K562 (cell line): ENCODE measurements at regions not wholly inside any gene's neighbourhood (a gene's known extent, or its start where the extent isn't known, plus 50 kb on each side); places are given as distances from the start of the nearest gene placed in this dataset.

Source experiments
- ATAC-seq: fragments of 200-7000 bp; cut with Tn5 transposase; 3 replicates; pipeline ENCODE4 v1.9.1; 2020; ENCODE audit warnings: moderate library complexity
- BruUV-seq: library from RNA; stranded (reverse); fragments of 400-500 nt; replicated peaks from 2 replicates; lab custom pipeline; 2021; lab: Mats Ljungman, UMichigan
- CTCF ChIA-PET: fragments of 300-600 bp; formaldehyde crosslinking; extraction: SDS; loops from one replicate; lab custom pipeline; 2021; ENCODE audit warnings: low intra/inter-chr PET ratio; lab: Yijun Ruan, JAX
- POLR2A ChIA-PET: fragments of 300-600, 350-650 bp; sonication (Branson Sonifier 250); formaldehyde crosslinking; extraction: SDS; loops from one replicate; lab custom pipeline; 2021; ENCODE audit warnings: antibody characterized with exemption, inconsistent platforms; lab: Yijun Ruan, JAX
- DNase-seq, 4 experiments: peaks; one replicate each; pipeline versions ENCODE4 v3.0.0 to v3.0.0-alpha.2; 2011 to 2018; ENCODE audit warnings: low spot score in 3 of 4, mixed read lengths in 3 of 4; ENCODE audit errors: extremely low read depth in 1 of 4
- FAIRE-seq: peaks from 2 replicates; lab custom pipeline; 2011; peaks lifted over from hg19 to GRCh38; lab: Jason Lieb, UNC
- H2AFZ ChIP-seq: 2 replicates; pipeline ENCODE4 v1.6.0; 2011; ENCODE audit warnings: low read depth, low read length, control low read depth, inconsistent platforms
- H3K27ac ChIP-seq: fragments of 200-600 bp; 3 replicates; pipeline ENCODE4 v1.8.0; 2011; ENCODE audit warnings: low read depth, mild to moderate bottlenecking, control low read depth, inconsistent platforms, low read length, moderate library complexity, mixed read lengths; ENCODE audit errors: extremely low read depth
- H3K27me3 ChIP-seq, 2 experiments: fragments of 300-600 bp in 1 of 2; 2 replicates in 1 of 2; 3 replicates in 1 of 2; pipeline versions ENCODE4 v1.6.0 to v1.8.0; 2011; ENCODE audit warnings: inconsistent platforms in 2 of 2, low read length in 2 of 2, mild to moderate bottlenecking in 1 of 2, mixed read lengths in 1 of 2, moderate library complexity in 1 of 2; ENCODE audit not compliant: control insufficient read depth in 2 of 2, insufficient read depth in 2 of 2
- H3K36me3 ChIP-seq: fragments of 300-600 bp; 3 replicates; pipeline ENCODE4 v1.8.0; 2011; ENCODE audit warnings: mild to moderate bottlenecking, low read length, inconsistent platforms; ENCODE audit not compliant: control insufficient read depth, insufficient read depth
- H3K4me1 ChIP-seq, 2 experiments: fragments of 200-600 bp in 1 of 2; replicated peaks in 1 of 2; 2 replicates in 1 of 2; 3 replicates in 1 of 2; pipeline versions ENCODE4 v1.5.1 to v1.8.0; 2011; ENCODE audit warnings: inconsistent platforms in 2 of 2, low read length in 2 of 2, mild to moderate bottlenecking in 1 of 2, mixed read lengths in 1 of 2, moderate library complexity in 1 of 2; ENCODE audit not compliant: control insufficient read depth in 2 of 2, insufficient read depth in 2 of 2
- H3K4me2 ChIP-seq: 2 replicates; pipeline ENCODE4 v1.6.1; 2011; ENCODE audit warnings: low read length, control low read depth, inconsistent platforms, mixed read lengths; ENCODE audit not compliant: insufficient read depth
- H3K4me3 ChIP-seq: fragments of 200-600 bp; sonication (generic), shearing (Covaris generic); 2 replicates; pipeline ENCODE4 v1.5.1; 2016; ENCODE audit warnings: control low read depth, inconsistent platforms
- H3K79me2 ChIP-seq: fragments of 200-600 bp; 3 replicates; pipeline ENCODE4 v1.8.0; 2011; ENCODE audit warnings: low read length, inconsistent platforms; ENCODE audit not compliant: control insufficient read depth, insufficient read depth
- H3K9ac ChIP-seq, 2 experiments: 2 replicates each; pipeline versions ENCODE4 v1.6.0 to v1.6.1; 2011; ENCODE audit warnings: low read depth in 2 of 2, low read length in 2 of 2, control low read depth in 1 of 2, inconsistent platforms in 1 of 2, mild to moderate bottlenecking in 1 of 2, mixed read lengths in 1 of 2; ENCODE audit not compliant: insufficient read depth in 1 of 2
- H3K9me1 ChIP-seq: one replicate; pipeline ENCODE4 v1.6.0; 2011; ENCODE audit warnings: inconsistent platforms, mild to moderate bottlenecking, low read length, moderate library complexity; ENCODE audit not compliant: control insufficient read depth, insufficient read depth
- H3K9me3 ChIP-seq: replicated peaks from 2 replicates; pipeline ENCODE4 v1.5.1; 2011; ENCODE audit warnings: low read depth, low read length, inconsistent platforms; ENCODE audit not compliant: control insufficient read depth, insufficient read depth
- H4K20me1 ChIP-seq: replicated peaks from 2 replicates; pipeline ENCODE4 v1.6.1; 2011; ENCODE audit warnings: low read length, inconsistent platforms, mixed read lengths; ENCODE audit not compliant: control insufficient read depth, insufficient read depth
- RBBP5 ChIP-seq: fragments of 200-600 bp; sonication (generic); IDR thresholded peaks from 2 replicates; pipeline ENCODE4 v1.6.1; 2012; ENCODE audit warnings: borderline replicate concordance, mild to moderate bottlenecking, low read length, control low read depth, inconsistent platforms; ENCODE audit not compliant: insufficient read depth, poor library complexity, severe bottlenecking
- RNF219 ChIP-seq: fragments of 250-450 bp; sonication (Bioruptor Pico); IDR thresholded peaks from 2 replicates; pipeline ENCODE4 v1.5.0; 2022; ENCODE audit warnings: mild to moderate bottlenecking
- ZNF830 ChIP-seq: fragments of 250-450 bp; sonication (Bioruptor Pico); IDR thresholded peaks from 2 replicates; pipeline ENCODE4 v1.5.0; 2021; ENCODE audit warnings: mild to moderate bottlenecking
- in situ Hi-C: fragments of 300-500 bp; cut with MboI; formaldehyde crosslinking; loops from 4 replicates; pipeline ENCODE4 v1.15.0; 2018; ENCODE audit warnings: inconsistent platforms, mixed read lengths
- intact Hi-C: fragments of 100-400 bp; cut with micrococcal nuclease; formaldehyde crosslinking; loops from 2 replicates; pipeline ENCODE4 v1.14.2; 2022
- TF ChIP-seq, protein P1 (sequence below): fragments of 450-650 bp; IDR thresholded peaks from 2 replicates; pipeline ENCODE4 v1.7.0; 2016; ENCODE audit warnings: borderline replicate concordance
- TF ChIP-seq, protein P2 (sequence below), 3 experiments: fragments of 200-800 bp in 1 of 3; fragments of 250-450 bp in 1 of 3; fragments of 450-650 bp in 1 of 3; sonication (Bioruptor Pico) in 1 of 3; sonication (Bioruptor generic) in 1 of 3; formaldehyde crosslinking in 1 of 3; IDR thresholded peaks; 2 replicates each; pipeline versions ENCODE4 v1.6.1 to v1.8.0; 2016 to 2022; ENCODE audit warnings: mild to moderate bottlenecking in 2 of 3, missing genetic modification characterization in 2 of 3, missing compliant biosample characterization in 1 of 3, moderate library complexity in 1 of 3
- TF ChIP-seq, protein P3 (sequence below): fragments of 150-350 bp; IDR thresholded peaks from 2 replicates; pipeline ENCODE4 v1.6.1; 2014; ENCODE audit warnings: low read depth, mild to moderate bottlenecking, low read length, borderline replicate concordance

DNA sequence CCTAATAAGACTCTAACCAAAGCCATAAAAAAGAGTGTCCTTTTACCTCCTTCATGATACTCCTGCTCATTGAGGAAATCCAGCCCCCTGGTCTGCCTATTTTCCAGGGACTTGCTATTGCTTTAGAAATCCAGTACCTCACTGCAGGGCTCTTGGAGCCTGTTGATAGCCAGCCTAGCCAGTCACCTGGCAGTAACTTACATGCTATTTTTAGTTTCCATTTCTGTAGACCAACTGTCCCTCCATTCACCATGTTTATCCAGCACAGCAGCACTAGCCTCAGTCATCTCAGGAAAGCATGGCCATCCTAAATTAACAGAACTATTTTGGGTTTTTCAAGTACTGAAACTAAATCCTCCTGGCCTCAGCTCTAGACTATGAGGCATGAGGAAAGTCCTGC, 91.5 kb upstream of the PHF24 start:
- no TSS peak for BruUV-seq
- in situ Hi-C loops, result no loop called here
- H3K9me3 ChIP-seq, result no peaks in the 10 kb centered on the region
- H3K4me2 ChIP-seq, result no peak overlapping the region
- no peak overlapping the region for H3K27ac ChIP-seq
- DNase-seq, result no peak
- no peak overlapping the region for H3K9ac ChIP-seq
- H3K4me1 ChIP-seq, result no peaks in the 10 kb centered on the region
- H3K36me3 ChIP-seq, result no peaks in the 10 kb centered on the region
- CTCF ChIA-PET, result no interaction called here
- H2AFZ ChIP-seq, result no peak overlapping the region
- intact Hi-C loops, result loop anchor here (5.0 kb wide), 1 partner anchor 104 kb away; no protein-coding TSS in a partner anchor
- no peak overlapping the region for H3K4me3 ChIP-seq
- ATAC-seq, result no peak
- no peaks in the 10 kb centered on the region for H3K79me2 ChIP-seq
- H4K20me1 ChIP-seq, result no peaks in the 10 kb centered on the region
- H3K9me1 ChIP-seq, result no peaks in the 10 kb centered on the region
- POLR2A ChIA-PET, result interaction anchor here (0.7 to 1.5 kb wide), 2 partner anchors 12 to 1800 kb away, joined by 3 to 5 read pairs; no protein-coding TSS in a partner anchor
- TF ChIP-seq, protein P1, sequence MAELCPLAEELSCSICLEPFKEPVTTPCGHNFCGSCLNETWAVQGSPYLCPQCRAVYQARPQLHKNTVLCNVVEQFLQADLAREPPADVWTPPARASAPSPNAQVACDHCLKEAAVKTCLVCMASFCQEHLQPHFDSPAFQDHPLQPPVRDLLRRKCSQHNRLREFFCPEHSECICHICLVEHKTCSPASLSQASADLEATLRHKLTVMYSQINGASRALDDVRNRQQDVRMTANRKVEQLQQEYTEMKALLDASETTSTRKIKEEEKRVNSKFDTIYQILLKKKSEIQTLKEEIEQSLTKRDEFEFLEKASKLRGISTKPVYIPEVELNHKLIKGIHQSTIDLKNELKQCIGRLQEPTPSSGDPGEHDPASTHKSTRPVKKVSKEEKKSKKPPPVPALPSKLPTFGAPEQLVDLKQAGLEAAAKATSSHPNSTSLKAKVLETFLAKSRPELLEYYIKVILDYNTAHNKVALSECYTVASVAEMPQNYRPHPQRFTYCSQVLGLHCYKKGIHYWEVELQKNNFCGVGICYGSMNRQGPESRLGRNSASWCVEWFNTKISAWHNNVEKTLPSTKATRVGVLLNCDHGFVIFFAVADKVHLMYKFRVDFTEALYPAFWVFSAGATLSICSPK, result no peak
- TF ChIP-seq RNF219 (CRISPR knock-in tag) (no peak), ZNF830 (CRISPR knock-in tag) (no peak), RBBP5 (no peak)
- TF ChIP-seq, protein P2, sequence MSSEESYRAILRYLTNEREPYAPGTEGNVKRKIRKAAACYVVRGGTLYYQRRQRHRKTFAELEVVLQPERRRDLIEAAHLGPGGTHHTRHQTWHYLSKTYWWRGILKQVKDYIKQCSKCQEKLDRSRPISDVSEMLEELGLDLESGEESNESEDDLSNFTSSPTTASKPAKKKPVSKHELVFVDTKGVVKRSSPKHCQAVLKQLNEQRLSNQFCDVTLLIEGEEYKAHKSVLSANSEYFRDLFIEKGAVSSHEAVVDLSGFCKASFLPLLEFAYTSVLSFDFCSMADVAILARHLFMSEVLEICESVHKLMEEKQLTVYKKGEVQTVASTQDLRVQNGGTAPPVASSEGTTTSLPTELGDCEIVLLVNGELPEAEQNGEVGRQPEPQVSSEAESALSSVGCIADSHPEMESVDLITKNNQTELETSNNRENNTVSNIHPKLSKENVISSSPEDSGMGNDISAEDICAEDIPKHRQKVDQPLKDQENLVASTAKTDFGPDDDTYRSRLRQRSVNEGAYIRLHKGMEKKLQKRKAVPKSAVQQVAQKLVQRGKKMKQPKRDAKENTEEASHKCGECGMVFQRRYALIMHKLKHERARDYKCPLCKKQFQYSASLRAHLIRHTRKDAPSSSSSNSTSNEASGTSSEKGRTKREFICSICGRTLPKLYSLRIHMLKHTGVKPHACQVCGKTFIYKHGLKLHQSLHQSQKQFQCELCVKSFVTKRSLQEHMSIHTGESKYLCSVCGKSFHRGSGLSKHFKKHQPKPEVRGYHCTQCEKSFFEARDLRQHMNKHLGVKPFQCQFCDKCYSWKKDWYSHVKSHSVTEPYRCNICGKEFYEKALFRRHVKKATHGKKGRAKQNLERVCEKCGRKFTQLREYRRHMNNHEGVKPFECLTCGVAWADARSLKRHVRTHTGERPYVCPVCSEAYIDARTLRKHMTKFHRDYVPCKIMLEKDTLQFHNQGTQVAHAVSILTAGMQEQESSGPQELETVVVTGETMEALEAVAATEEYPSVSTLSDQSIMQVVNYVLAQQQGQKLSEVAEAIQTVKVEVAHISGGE (CRISPR knock-in tag; IDR thresholded peaks at IDR 0.05), result no peak
- TF ChIP-seq, protein P3, sequence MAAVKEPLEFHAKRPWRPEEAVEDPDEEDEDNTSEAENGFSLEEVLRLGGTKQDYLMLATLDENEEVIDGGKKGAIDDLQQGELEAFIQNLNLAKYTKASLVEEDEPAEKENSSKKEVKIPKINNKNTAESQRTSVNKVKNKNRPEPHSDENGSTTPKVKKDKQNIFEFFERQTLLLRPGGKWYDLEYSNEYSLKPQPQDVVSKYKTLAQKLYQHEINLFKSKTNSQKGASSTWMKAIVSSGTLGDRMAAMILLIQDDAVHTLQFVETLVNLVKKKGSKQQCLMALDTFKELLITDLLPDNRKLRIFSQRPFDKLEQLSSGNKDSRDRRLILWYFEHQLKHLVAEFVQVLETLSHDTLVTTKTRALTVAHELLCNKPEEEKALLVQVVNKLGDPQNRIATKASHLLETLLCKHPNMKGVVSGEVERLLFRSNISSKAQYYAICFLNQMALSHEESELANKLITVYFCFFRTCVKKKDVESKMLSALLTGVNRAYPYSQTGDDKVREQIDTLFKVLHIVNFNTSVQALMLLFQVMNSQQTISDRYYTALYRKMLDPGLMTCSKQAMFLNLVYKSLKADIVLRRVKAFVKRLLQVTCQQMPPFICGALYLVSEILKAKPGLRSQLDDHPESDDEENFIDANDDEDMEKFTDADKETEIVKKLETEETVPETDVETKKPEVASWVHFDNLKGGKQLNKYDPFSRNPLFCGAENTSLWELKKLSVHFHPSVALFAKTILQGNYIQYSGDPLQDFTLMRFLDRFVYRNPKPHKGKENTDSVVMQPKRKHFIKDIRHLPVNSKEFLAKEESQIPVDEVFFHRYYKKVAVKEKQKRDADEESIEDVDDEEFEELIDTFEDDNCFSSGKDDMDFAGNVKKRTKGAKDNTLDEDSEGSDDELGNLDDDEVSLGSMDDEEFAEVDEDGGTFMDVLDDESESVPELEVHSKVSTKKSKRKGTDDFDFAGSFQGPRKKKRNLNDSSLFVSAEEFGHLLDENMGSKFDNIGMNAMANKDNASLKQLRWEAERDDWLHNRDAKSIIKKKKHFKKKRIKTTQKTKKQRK, result no peak
- no peaks in the 10 kb centered on the region for H3K27me3 ChIP-seq
- FAIRE-seq, result no peak
